ENCODE measurements at regions not wholly inside any gene's neighbourhood (a gene's known extent, or its start where the extent isn't known, plus 50 kb on each side); places are given as distances from the start of the nearest gene placed in this dataset.

- no peak for TF ChIP-seq CTCF (IDR thresholded peaks at IDR 0.05; ENCODE audit: control insufficient read depth, extremely low read depth, insufficient read depth)
- H3K4me3 ChIP-seq (ENCODE audit: low read depth, low read length): no peak overlapping the region
- no peak for DNase-seq (ENCODE audit: low read depth)
Measured at GRCh38 chr12:94726236-94726835, 76.0 kb upstream of the TMCC3 start.

GRCh38 chr12:94725375-94726168, 75.2 kb upstream of the TMCC3 start:
- peak; percentile 74 for TF ChIP-seq CTCF (IDR thresholded peaks at IDR 0.05; ENCODE audit: control insufficient read depth, extremely low read depth, insufficient read depth)
- H3K4me3 ChIP-seq (ENCODE audit: low read depth, low read length): no peak overlapping the region
- peak; percentile 52 for DNase-seq (ENCODE audit: low read depth)

GRCh38 chr12:94722664-94723063, 72.3 kb upstream of the TMCC3 start:
- no peak for DNase-seq (ENCODE audit: low read depth)
- H3K4me3 ChIP-seq (ENCODE audit: low read depth, low read length): no peak overlapping the region
- no peak for TF ChIP-seq CTCF (IDR thresholded peaks at IDR 0.05; ENCODE audit: control insufficient read depth, extremely low read depth, insufficient read depth)

GRCh38 chr12:94721173-94721572, 70.8 kb upstream of the TMCC3 start:
- DNase-seq (ENCODE audit: low read depth): no peak
- no peak for TF ChIP-seq CTCF (IDR thresholded peaks at IDR 0.05; ENCODE audit: control insufficient read depth, extremely low read depth, insufficient read depth)
- no peak overlapping the region for H3K4me3 ChIP-seq (ENCODE audit: low read depth, low read length)

GRCh38 chr12:94718114-94718513, 67.8 kb upstream of the TMCC3 start:
- DNase-seq (ENCODE audit: low read depth): peak; percentile 31
- H3K4me3 ChIP-seq (ENCODE audit: low read depth, low read length): no peak overlapping the region
- no peak for TF ChIP-seq CTCF (IDR thresholded peaks at IDR 0.05; ENCODE audit: control insufficient read depth, extremely low read depth, insufficient read depth)

- no peak overlapping the region for H3K4me3 ChIP-seq (ENCODE audit: low read depth, low read length)
- no peak for TF ChIP-seq CTCF (IDR thresholded peaks at IDR 0.05; ENCODE audit: control insufficient read depth, extremely low read depth, insufficient read depth)
- no peak for DNase-seq (ENCODE audit: low read depth)
Measured at GRCh38 chr12:94717656-94718055, 67.3 kb upstream of the TMCC3 start.
